GM12872 (cell line): ENCODE measurements at regions not wholly inside any gene's neighbourhood (a gene's known extent, or its start where the extent isn't known, plus 50 kb on each side); places are given as distances from the start of the nearest gene placed in this dataset.

Experiments used
- CTCF ChIP-seq: IDR thresholded peaks from 3 replicates; pipeline ENCODE4 v1.5.1; 2011; ENCODE audit warnings: low read depth, mild to moderate bottlenecking, low read length, moderate library complexity; ENCODE audit not compliant: insufficient read depth

DNA sequence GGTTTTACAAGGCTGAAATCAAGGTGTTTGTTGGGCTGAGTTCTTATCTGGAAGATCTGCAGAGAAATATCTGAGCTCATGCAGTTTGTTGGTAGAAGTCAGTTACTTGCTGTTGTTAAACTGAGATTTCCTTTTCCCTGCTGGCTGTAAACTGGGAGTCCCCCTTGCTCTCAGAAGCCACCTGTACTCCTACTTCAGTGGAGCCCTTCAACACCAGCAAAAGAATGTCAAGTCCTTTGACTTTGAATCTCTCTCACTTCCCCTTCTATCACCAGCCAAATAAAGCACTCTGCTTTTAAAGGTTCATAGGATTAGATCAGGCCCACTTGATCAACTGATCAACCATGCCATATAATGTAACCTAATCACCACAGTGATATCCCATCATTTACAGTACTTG lies 252.2 kb upstream of the CDH7 start:
- TF ChIP-seq CTCF: no peak

GRCh38 chr18:65487569-65487968 lies 263.2 kb upstream of the CDH7 start:
- no peak for TF ChIP-seq CTCF

DNA sequence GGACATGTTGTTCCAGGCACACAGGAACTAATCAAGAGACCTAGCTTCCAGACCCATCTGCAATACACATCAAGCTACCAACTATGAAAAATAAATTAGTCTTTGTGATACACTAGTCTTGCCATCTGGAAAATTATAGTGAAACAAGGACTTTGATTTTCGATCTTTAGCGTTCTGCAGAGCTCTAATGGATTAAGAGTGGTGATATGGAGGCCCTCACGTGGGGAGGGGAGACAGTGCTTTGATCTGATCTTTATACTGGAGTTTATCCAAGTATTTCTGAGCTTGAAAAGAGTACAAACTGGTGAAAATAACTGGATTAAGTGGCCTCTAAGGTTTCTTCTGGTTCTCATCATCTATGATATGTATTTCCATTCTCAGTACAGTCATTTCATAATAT lies 273.4 kb upstream of the CDH7 start:
- TF ChIP-seq CTCF: no peak

- no peak for TF ChIP-seq CTCF
These were observed 281.9 kb upstream of the CDH7 start for GRCh38 chr18:65468881-65469280.

GRCh38 chr18:65464361-65464760 lies 286.5 kb upstream of the CDH7 start:
- TF ChIP-seq CTCF: no peak

DNA sequence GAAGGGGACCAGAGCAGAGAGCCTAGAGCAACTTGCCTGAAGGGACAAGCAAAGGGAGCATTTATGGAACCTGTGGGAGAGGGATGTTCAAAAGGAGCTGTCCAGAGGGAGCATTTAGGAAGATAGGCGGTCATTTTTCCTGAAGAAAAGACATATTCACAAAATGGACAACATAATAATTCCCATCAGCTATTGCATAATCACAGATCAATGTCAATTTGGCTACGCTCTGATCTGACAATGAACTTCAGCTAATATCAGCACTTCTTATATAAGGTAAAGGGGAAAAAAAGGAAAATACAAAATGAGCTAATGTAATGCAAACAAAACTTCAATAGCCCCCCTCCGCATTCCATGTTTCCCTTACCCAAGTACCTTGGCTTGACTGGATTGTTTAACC lies 291.1 kb upstream of the CDH7 start:
- no peak for TF ChIP-seq CTCF

DNA sequence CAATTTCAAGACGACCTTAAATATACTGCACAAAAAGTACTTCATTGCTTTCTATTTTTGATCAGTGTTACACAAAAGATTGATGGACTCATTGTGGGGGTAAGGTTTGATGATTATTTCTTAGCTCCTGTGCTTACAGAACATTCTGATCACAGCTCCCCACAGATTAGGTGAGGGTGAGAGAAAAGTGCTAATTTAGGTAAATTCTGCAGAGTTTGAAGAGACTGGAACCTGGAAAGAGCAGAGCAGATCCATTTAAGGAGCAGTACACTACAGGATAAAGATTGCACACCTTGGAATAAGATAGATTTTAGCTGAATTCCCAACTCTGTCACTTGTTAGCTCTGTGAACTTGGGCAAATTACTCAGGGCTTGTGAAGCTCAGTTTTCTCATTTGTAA lies 291.9 kb upstream of the CDH7 start:
- no peak for TF ChIP-seq CTCF

DNA sequence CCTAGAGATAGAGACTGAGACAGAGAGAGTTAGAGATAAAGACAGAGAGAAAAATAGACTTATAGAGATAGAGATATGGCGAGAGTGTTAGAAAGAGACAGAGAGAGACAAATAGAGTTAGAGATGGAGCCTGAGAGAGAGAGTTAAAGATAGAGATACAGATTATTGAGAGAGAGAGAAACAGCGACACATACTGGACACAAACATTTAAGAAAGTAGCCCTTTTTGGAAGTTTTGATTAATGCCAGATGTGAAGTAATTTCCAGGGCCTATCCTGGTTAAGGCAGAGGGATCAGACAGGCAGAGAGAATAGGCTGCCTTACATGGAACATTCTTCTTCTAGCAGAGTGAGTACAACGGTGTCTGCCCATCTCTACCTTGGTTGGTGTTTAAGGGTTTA lies 311.6 kb upstream of the CDH7 start:
- no peak for TF ChIP-seq CTCF
